ENCODE measurements at regions not wholly inside any gene's neighbourhood (a gene's known extent, or its start where the extent isn't known, plus 50 kb on each side); places are given as distances from the start of the nearest gene placed in this dataset.
"Not testable (repeated sequence)": the region's sequence is repeated elsewhere in the genome, so short reads cannot be mapped to it uniquely, and the experiment has no call there.

GRCh38 chr1:234793924-234794323 is 183.9 kb upstream of the IRF2BP2 start:
- not testable (repeated sequence) for DNase-seq

- not testable (repeated sequence) for DNase-seq
These were observed 182.4 kb upstream of the IRF2BP2 start for GRCh38 chr1:234792221-234792864.

GRCh38 chr1:234791615-234792014 is 181.6 kb upstream of the IRF2BP2 start:
- not testable (repeated sequence) for DNase-seq

- not testable (repeated sequence) for DNase-seq
These were observed 180.4 kb upstream of the IRF2BP2 start for GRCh38 chr1:234790333-234790732.

GRCh38 chr1:234787011-234787584 is 177.1 kb upstream of the IRF2BP2 start:
- not testable (repeated sequence) for DNase-seq

GRCh38 chr1:234785922-234786321 is 175.9 kb upstream of the IRF2BP2 start:
- not testable (repeated sequence) for DNase-seq

GRCh38 chr1:234785471-234785919 is 175.5 kb upstream of the IRF2BP2 start:
- DNase-seq = not testable (repeated sequence)

GRCh38 chr1:234784108-234784507 is 174.1 kb upstream of the IRF2BP2 start:
- DNase-seq = not testable (repeated sequence)

- peak; percentile 89 for DNase-seq
These were observed 172.8 kb upstream of the IRF2BP2 start for GRCh38 chr1:234782791-234783190.

GRCh38 chr1:234782105-234782751 is 172.2 kb upstream of the IRF2BP2 start:
- peak; percentile 97 for DNase-seq

GRCh38 chr1:234781241-234782065 is 171.5 kb upstream of the IRF2BP2 start:
- DNase-seq = no peak

GRCh38 chr1:234780531-234781162 is 170.7 kb upstream of the IRF2BP2 start:
- DNase-seq = no peak

- no peak for DNase-seq
These were observed 170.1 kb upstream of the IRF2BP2 start for GRCh38 chr1:234780112-234780511.

GRCh38 chr1:234779600-234779999 is 169.6 kb upstream of the IRF2BP2 start:
- DNase-seq = not testable (repeated sequence)

GRCh38 chr1:234779160-234779538 is 169.2 kb upstream of the IRF2BP2 start:
- DNase-seq = no peak

GRCh38 chr1:234778221-234779159 is 168.5 kb upstream of the IRF2BP2 start:
- no peak for DNase-seq

GRCh38 chr1:234777856-234778220 is 167.9 kb upstream of the IRF2BP2 start:
- no peak for DNase-seq

- DNase-seq = no peak
These were observed 167.2 kb upstream of the IRF2BP2 start for GRCh38 chr1:234776876-234777855.

GRCh38 chr1:234776256-234776875 is 166.4 kb upstream of the IRF2BP2 start:
- no peak for DNase-seq

All from skin of body (tissue), 1 donor.